ENCODE measurements at regions not wholly inside any gene's neighbourhood (a gene's known extent, or its start where the extent isn't known, plus 50 kb on each side); places are given as distances from the start of the nearest gene placed in this dataset.
"Not testable (repeated sequence)": the region's sequence is repeated elsewhere in the genome, so short reads cannot be mapped to it uniquely, and the experiment has no call there.

GRCh38 chr16:29199626-29200025 is 206.9 kb downstream of the NPIPB11 start:
- DNase-seq (ENCODE audit: low spot score): not testable (repeated sequence)

GRCh38 chr16:29198731-29199521 is 207.6 kb downstream of the NPIPB11 start:
- DNase-seq (ENCODE audit: low spot score): no peak

- DNase-seq (ENCODE audit: low spot score): no peak
Measured at GRCh38 chr16:29198231-29198630, 208.3 kb downstream of the NPIPB11 start.

- not testable (repeated sequence) for DNase-seq (ENCODE audit: low spot score)
Measured at GRCh38 chr16:29197494-29198100, 208.9 kb downstream of the NPIPB11 start.

GRCh38 chr16:29196746-29197145 is 209.8 kb downstream of the NPIPB11 start:
- DNase-seq (ENCODE audit: low spot score): not testable (repeated sequence)

- DNase-seq (ENCODE audit: low spot score): not testable (repeated sequence)
Measured at GRCh38 chr16:29195116-29195872, 210.4 kb downstream of the LAT start.

GRCh38 chr16:29194185-29194844 is 209.5 kb downstream of the LAT start:
- not testable (repeated sequence) for DNase-seq (ENCODE audit: low spot score)

GRCh38 chr16:29193634-29194033 is 208.8 kb downstream of the LAT start:
- DNase-seq (ENCODE audit: low spot score): not testable (repeated sequence)

- DNase-seq (ENCODE audit: low spot score): not testable (repeated sequence)
Measured at GRCh38 chr16:29193248-29193574, 208.4 kb downstream of the LAT start.

GRCh38 chr16:29192329-29193247 is 207.7 kb downstream of the LAT start:
- no peak for DNase-seq (ENCODE audit: low spot score)

GRCh38 chr16:29191636-29192180 is 206.9 kb downstream of the LAT start:
- DNase-seq (ENCODE audit: low spot score): not testable (repeated sequence)

GRCh38 chr16:29190553-29191431 is 205.9 kb downstream of the LAT start:
- not testable (repeated sequence) for DNase-seq (ENCODE audit: low spot score)

GRCh38 chr16:29188806-29189205 is 204.0 kb downstream of the LAT start:
- DNase-seq (ENCODE audit: low spot score): not testable (repeated sequence)

GRCh38 chr16:29186306-29187220 is 201.7 kb downstream of the LAT start:
- not testable (repeated sequence) for DNase-seq (ENCODE audit: low spot score)

- not testable (repeated sequence) for DNase-seq (ENCODE audit: low spot score)
Measured at GRCh38 chr16:29185872-29186271, 201.0 kb downstream of the LAT start.

GRCh38 chr16:29184738-29185438 is 200.0 kb downstream of the LAT start:
- not testable (repeated sequence) for DNase-seq (ENCODE audit: low spot score)

- not testable (repeated sequence) for DNase-seq (ENCODE audit: low spot score)
Measured at GRCh38 chr16:29182940-29183868, 198.4 kb downstream of the LAT start.

Measured in pons (tissue), 1 donor.